Mesothelial cell of epicardium (in vitro differentiated cells): ENCODE measurements at regions not wholly inside any gene's neighbourhood (a gene's known extent, or its start where the extent isn't known, plus 50 kb on each side); places are given as distances from the start of the nearest gene placed in this dataset.

Source experiments
- DNase-seq, 2 experiments: peaks; one replicate each; pipeline ENCODE4 v3.0.0; 2021; ENCODE audit warnings: low spot score in 2 of 2; ENCODE audit not compliant: unreplicated experiment in 2 of 2
- H3K27ac Mint-ChIP-seq: 2 replicates; pipeline ENCODE4 v1.8.0; 2021; ENCODE audit warnings: mixed read lengths
- H3K27me3 Mint-ChIP-seq: 2 replicates; pipeline ENCODE4 v1.8.0; 2021; ENCODE audit warnings: low read depth, mixed read lengths
- H3K36me3 Mint-ChIP-seq: 2 replicates; pipeline ENCODE4 v1.8.0; 2021; ENCODE audit warnings: mixed read lengths
- H3K4me1 Mint-ChIP-seq: 2 replicates; pipeline ENCODE4 v1.8.0; 2021; ENCODE audit warnings: mixed read lengths
- H3K4me3 Mint-ChIP-seq: 2 replicates; pipeline ENCODE4 v1.8.0; 2021; ENCODE audit warnings: mild to moderate bottlenecking, moderate library complexity, mixed read lengths
- H3K9me3 Mint-ChIP-seq: 2 replicates; pipeline ENCODE4 v1.8.0; 2021; ENCODE audit warnings: mixed read lengths
- TF ChIP-seq, protein P1 (sequence below): fragments of 200-600 bp; sonication (generic); IDR thresholded peaks from one replicate; pipeline ENCODE4 v1.5.0; 2021; ENCODE audit warnings: antibody characterized with exemption; ENCODE audit not compliant: unreplicated experiment

DNA sequence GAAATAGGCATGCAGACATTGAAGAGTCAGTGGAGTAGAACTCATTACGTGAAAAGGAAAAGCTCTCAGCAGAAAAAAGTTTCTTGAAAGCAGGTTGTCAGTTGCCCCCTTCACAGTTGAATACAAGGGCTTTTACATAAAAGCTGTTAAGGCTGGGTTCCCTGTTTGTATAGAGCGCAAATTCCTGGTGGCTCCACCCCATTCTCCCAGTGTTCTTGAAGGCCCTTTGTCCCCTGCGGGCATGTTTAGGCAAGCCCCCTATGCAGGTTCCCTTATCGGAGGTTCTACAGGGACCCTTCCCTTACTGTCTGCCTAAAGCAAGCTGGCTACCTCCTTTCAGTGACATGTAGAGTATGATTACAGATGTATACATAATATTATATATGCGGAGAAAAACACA lies 497.2 kb upstream of the SYT4 start:
- peaks cover 13% of the 10 kb centered on the region for H3K9me3 Mint-ChIP-seq
- TF ChIP-seq, protein P1, sequence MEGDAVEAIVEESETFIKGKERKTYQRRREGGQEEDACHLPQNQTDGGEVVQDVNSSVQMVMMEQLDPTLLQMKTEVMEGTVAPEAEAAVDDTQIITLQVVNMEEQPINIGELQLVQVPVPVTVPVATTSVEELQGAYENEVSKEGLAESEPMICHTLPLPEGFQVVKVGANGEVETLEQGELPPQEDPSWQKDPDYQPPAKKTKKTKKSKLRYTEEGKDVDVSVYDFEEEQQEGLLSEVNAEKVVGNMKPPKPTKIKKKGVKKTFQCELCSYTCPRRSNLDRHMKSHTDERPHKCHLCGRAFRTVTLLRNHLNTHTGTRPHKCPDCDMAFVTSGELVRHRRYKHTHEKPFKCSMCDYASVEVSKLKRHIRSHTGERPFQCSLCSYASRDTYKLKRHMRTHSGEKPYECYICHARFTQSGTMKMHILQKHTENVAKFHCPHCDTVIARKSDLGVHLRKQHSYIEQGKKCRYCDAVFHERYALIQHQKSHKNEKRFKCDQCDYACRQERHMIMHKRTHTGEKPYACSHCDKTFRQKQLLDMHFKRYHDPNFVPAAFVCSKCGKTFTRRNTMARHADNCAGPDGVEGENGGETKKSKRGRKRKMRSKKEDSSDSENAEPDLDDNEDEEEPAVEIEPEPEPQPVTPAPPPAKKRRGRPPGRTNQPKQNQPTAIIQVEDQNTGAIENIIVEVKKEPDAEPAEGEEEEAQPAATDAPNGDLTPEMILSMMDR: no peak
- H3K36me3 Mint-ChIP-seq: no peaks in the 10 kb centered on the region
- no peak for DNase-seq
- H3K4me3 Mint-ChIP-seq: no peak overlapping the region
- H3K4me1 Mint-ChIP-seq: no peaks in the 10 kb centered on the region
- H3K27ac Mint-ChIP-seq: no peak overlapping the region
- no peaks in the 10 kb centered on the region for H3K27me3 Mint-ChIP-seq

GRCh38 chr18:43775591-43775990 lies 498.3 kb upstream of the SYT4 start:
- DNase-seq: no peak
- Mint-ChIP-seq H3K9me3 (peaks cover 4% of the 10 kb centered on the region), H3K27ac (no peak overlapping the region), H3K4me1 (peaks cover 3% of the 10 kb centered on the region), H3K27me3 (no peaks in the 10 kb centered on the region), H3K4me3 (no peak overlapping the region), H3K36me3 (no peaks in the 10 kb centered on the region)
- TF ChIP-seq, protein P1: no peak

GRCh38 chr18:43776997-43777396 lies 499.7 kb upstream of the SYT4 start:
- Mint-ChIP-seq H3K4me1 (peaks cover 7% of the 10 kb centered on the region), H3K27ac (no peak overlapping the region), H3K36me3 (no peaks in the 10 kb centered on the region), H3K9me3 (no peaks in the 10 kb centered on the region), H3K27me3 (no peaks in the 10 kb centered on the region), H3K4me3 (no peak overlapping the region)
- DNase-seq: no peak
- TF ChIP-seq, protein P1: no peak

GRCh38 chr18:43777636-43778304 lies 500.5 kb upstream of the SYT4 start:
- H3K4me3 Mint-ChIP-seq: no peak overlapping the region

DNA sequence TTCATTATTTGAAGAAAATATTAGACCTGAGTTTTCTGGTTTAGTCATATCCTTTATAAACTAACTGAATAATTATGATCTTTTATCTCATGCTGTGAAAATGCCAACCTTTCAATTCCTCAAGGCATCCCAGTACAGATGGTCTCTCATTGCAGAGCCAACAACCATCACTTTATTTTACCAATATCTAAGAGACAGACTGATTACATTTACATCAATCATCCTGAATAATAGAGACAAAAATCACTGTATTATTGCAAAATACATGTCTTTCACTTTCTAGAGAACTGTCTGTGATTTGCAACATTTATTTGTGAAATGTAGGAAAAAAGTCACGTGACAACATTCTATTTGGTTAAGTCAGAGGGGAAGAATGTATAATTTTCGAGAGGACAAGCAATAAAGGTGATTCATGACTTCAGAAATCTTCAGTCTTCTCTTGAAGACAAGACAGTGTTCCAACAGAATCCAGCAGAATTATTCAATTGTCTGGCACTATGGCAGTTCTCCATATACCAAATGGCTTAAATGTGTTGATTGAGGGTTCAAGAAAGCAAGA lies 503.6 kb upstream of the SYT4 start:
- Mint-ChIP-seq H3K27ac (no peak overlapping the region), H3K9me3 (no peaks in the 10 kb centered on the region), H3K4me1 (peaks cover 7% of the 10 kb centered on the region), H3K36me3 (no peaks in the 10 kb centered on the region), H3K27me3 (no peaks in the 10 kb centered on the region), H3K4me3 (no peak overlapping the region)
- no peak for DNase-seq
- TF ChIP-seq, protein P1: no peak

More at GRCh38 chr18:43777636-43778304, 500.5 kb upstream of the SYT4 start:
- H3K27ac Mint-ChIP-seq: no peak overlapping the region
- no peaks in the 10 kb centered on the region for H3K27me3 Mint-ChIP-seq
- TF ChIP-seq, protein P1: no peak
- no peaks in the 10 kb centered on the region for H3K36me3 Mint-ChIP-seq
- no peak for DNase-seq
- peaks cover 7% of the 10 kb centered on the region for H3K4me1 Mint-ChIP-seq
- H3K9me3 Mint-ChIP-seq: no peaks in the 10 kb centered on the region
